ENCODE measurements at regions not wholly inside any gene's neighbourhood (a gene's known extent, or its start where the extent isn't known, plus 50 kb on each side); places are given as distances from the start of the nearest gene placed in this dataset.

DNA sequence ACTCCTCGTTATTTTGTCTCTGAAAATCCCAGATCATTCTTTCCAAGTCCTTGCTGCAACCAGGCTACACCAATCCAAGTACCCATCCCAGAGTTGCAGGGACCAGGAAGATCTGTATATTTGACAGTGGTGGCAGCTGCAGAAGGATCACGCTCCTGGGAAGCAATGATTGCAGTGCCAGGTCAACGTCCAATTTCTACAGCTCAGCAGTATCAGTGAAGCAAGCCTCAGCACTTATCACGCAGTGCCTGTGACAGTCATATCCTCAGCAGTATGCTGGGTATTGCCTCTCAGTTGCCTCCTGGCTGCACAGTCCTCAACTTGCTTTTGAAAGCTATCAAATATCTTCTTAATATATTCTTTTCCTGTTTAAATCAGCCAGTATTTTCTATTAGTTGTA is 66.7 kb downstream of the BARHL2 start:
- no peak for TF ChIP-seq CTCF (IDR thresholded peaks at IDR 0.05; ENCODE audit: borderline replicate concordance, control extremely low read depth, extremely low read depth, insufficient read depth, missing control alignments)
- no peak for DNase-seq (ENCODE audit: low spot score)
- in situ Hi-C loops (cut with MboI; ENCODE audit: low sequenced_read_pairs, unreplicated experiment) = no loop called here

DNA sequence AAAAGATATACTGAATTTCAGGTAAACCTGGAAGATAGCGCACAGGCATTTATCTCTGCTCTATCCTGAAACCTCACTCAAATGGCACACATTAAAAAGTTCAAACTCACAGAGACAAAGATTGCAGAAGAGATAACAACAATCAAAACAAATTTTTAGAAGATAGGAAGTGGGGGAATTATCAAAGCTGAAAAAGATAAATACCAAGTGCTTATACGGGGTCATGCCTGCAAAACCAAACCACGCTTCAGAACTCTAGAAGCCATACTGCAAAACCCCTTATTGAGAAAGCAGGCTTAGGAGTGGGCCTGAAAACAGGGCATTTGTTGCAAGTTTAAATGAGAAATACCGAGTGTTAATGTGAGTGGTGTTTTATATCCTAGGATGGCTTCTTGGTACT is 76.8 kb downstream of the BARHL2 start:
- no peak for TF ChIP-seq CTCF (IDR thresholded peaks at IDR 0.05; ENCODE audit: borderline replicate concordance, control extremely low read depth, extremely low read depth, insufficient read depth, missing control alignments)
- no peak for DNase-seq (ENCODE audit: low spot score)
- in situ Hi-C loops (cut with MboI; ENCODE audit: low sequenced_read_pairs, unreplicated experiment) = no loop called here

- TF ChIP-seq CTCF (IDR thresholded peaks at IDR 0.05; ENCODE audit: borderline replicate concordance, control extremely low read depth, extremely low read depth, insufficient read depth, missing control alignments) = no peak
- in situ Hi-C loops (cut with MboI; ENCODE audit: low sequenced_read_pairs, unreplicated experiment) = no loop called here
- DNase-seq (ENCODE audit: low spot score) = no peak
Measured at GRCh38 chr1:90622666-90623065, 94.4 kb downstream of the BARHL2 start.

- in situ Hi-C loops (cut with MboI; ENCODE audit: low sequenced_read_pairs, unreplicated experiment) = no loop called here
- DNase-seq (ENCODE audit: low spot score) = no peak
- TF ChIP-seq CTCF (IDR thresholded peaks at IDR 0.05; ENCODE audit: borderline replicate concordance, control extremely low read depth, extremely low read depth, insufficient read depth, missing control alignments) = no peak
Measured at GRCh38 chr1:90621986-90622385, 95.1 kb downstream of the BARHL2 start.

- no peak for DNase-seq (ENCODE audit: low spot score)
- in situ Hi-C loops (cut with MboI; ENCODE audit: low sequenced_read_pairs, unreplicated experiment) = no loop called here
- TF ChIP-seq CTCF (IDR thresholded peaks at IDR 0.05; ENCODE audit: borderline replicate concordance, control extremely low read depth, extremely low read depth, insufficient read depth, missing control alignments) = no peak
Measured at GRCh38 chr1:90616395-90616794, 100.7 kb downstream of the BARHL2 start.

DNA sequence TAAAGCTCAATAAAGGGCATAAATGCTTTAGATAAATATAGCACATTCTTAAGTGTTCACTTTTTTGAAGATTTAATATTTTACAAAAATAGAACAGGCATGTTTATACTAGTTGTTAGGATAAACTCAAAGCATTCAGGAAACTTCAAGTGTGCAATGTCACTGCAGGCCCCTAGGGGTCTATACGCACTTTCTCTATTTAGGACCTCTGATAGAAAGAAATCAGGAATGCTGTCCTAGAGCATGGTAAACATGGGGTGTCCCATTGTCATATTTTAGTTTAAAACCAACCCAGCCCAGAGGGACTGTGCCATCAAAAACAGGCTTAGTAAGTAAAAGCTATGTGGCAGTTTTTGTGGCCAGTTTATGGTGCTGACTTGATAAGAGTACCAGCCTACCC is 102.2 kb downstream of the BARHL2 start:
- no peak for DNase-seq (ENCODE audit: low spot score)
- in situ Hi-C loops (cut with MboI; ENCODE audit: low sequenced_read_pairs, unreplicated experiment) = no loop called here
- TF ChIP-seq CTCF (IDR thresholded peaks at IDR 0.05; ENCODE audit: borderline replicate concordance, control extremely low read depth, extremely low read depth, insufficient read depth, missing control alignments) = no peak

DNA sequence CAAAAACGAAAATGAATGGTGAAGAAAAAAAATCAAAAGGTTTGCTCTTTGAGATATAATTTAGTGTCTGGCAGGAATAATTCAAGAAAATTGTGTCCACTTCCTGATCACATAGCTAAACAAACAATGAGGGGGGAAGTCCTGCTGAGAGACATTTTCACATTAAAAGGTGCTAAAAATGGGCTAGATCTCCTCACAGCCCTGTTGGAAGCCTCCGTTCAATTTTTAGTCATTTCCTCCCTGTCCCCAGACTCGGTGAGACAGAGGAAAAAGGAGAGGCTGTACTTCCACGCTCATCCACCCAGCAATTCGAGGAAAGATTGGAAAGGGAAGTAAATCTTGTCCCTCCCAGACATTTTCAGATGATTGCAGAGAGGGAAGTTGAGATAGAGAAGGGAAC is 103.7 kb downstream of the BARHL2 start:
- no peak for DNase-seq (ENCODE audit: low spot score)
- TF ChIP-seq CTCF (IDR thresholded peaks at IDR 0.05; ENCODE audit: borderline replicate concordance, control extremely low read depth, extremely low read depth, insufficient read depth, missing control alignments) = no peak
- in situ Hi-C loops (cut with MboI; ENCODE audit: low sequenced_read_pairs, unreplicated experiment) = no loop called here

Data from GM13976 (cell line).